Esophagus mucosa (tissue), 1 donor: ENCODE measurements at regions not wholly inside any gene's neighbourhood (a gene's known extent, or its start where the extent isn't known, plus 50 kb on each side); places are given as distances from the start of the nearest gene placed in this dataset.
A peak's percentile ranks its signal among the peaks of the same experiment; 100 is the strongest.
"Not testable (repeated sequence)": the region's sequence is repeated elsewhere in the genome, so short reads cannot be mapped to it uniquely, and the experiment has no call there.

Experiments
- ATAC-seq: fragments of 200-7000 bp; cut with Tn5 transposase; one replicate; pipeline ENCODE4 v1.9.1; 2020
- donor health status: DM: yes; HTN: yes; CAD: no.

GRCh38 chr6:127406722-127407121, 52.5 kb downstream of the KIAA0408 start:
- not testable (repeated sequence) for ATAC-seq

DNA sequence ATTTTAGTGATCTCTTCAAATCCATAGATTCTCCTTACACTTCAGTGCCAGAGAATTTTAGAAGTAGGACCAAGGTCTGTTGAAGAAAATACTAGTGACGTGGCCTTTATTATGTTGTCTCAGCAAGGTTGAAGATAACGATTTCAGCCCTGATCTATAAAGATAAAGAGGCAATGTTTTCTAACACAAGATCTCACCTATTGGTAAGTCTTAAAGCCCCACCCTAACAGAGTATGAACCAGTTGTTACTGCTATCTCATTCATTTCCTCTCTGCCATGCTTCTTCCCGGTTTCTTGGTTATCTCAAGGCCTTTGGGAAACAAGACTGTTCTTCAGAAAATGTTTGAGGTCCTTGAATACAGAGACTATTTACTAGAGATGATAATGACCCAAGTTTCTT, 53.1 kb downstream of the KIAA0408 start:
- ATAC-seq = no peak

DNA sequence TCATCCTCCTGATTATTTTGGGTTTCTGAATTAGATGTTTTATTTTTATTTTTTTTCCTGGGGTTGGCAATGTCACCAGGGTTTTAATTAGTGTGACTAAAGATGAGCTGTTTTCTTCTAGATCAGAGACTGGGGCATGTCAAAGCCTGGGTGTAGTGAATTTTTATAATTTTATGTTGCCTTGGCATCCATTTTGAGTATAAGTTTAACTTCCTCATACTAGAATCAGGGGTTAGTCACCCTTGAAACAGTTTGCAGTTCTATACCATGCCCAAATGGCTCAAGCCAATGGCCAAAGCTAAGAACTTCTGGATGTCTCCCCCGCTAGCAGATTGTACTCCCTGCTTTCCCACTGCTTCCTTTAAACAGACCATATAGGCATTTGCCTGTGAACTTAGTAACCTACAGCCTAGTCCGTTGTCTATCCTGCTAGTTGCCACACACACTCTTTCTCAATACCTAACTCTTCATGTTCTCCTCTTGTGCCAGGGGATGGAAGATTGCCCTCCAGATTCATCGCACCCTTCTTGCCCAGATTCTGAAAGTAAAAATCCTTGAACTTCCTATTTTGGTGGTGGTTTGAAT, 54.5 kb downstream of the KIAA0408 start:
- peak; percentile 54 for ATAC-seq

- no peak for ATAC-seq
These were observed 55.1 kb downstream of the KIAA0408 start for GRCh38 chr6:127404133-127404532.

- ATAC-seq = peak; percentile 32
These were observed 55.6 kb downstream of the KIAA0408 start for GRCh38 chr6:127403636-127404035.

GRCh38 chr6:127402890-127403617, 56.1 kb downstream of the KIAA0408 start:
- peak; percentile 97 for ATAC-seq

DNA sequence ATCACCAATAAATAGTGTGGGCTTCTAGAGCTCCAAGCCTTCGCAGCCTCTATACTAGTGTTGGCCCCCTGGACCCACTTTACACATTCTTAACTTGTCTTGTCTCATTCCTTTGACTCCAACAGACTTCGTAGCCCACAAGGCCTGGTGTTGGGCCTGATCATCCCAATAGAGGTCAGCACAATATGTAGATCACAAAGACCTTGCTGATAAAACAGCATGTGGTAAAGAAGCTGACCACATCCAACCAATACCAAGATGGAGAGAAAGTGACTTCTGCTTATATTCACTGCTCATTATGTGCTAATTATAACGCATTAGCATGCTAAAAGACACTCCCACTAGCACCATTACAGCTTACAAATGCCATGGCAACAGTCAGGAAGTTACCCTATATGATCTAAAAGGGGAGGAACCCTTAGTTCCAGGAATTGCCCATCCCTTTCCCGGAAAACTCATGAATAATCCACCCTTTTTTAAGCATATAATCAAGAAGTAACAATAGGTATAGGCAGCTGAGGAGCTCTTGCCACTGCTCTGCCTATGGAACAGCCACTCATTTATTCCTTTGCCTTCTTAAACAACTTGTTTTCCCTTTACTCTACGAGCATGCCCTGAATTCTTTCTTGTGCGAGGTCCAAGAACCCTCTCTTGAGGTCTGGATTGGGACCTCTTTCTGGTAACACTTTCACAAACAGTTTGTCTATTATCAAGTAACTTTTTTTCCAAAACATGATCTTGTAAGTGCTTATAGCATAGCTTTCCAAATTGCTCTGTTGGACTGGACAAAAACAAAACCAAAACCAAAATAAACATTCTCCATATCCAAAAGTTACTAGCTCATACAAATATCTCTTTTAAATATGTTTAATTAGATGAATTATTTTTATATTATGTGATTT, 54.6 kb upstream of the ECHDC1 start:
- ATAC-seq = peak; percentile 63

- peak; percentile 43 for ATAC-seq
These were observed 53.8 kb upstream of the ECHDC1 start for GRCh38 chr6:127397171-127397597.
